Esophagus mucosa (tissue), 1 donor: ENCODE measurements at regions not wholly inside any gene's neighbourhood (a gene's known extent, or its start where the extent isn't known, plus 50 kb on each side); places are given as distances from the start of the nearest gene placed in this dataset.

Source experiments
- ATAC-seq: fragments of 200-7000 bp; cut with Tn5 transposase; one replicate; pipeline ENCODE4 v1.9.1; 2020
- donor health status: DM: yes; HTN: yes; CAD: no.

DNA sequence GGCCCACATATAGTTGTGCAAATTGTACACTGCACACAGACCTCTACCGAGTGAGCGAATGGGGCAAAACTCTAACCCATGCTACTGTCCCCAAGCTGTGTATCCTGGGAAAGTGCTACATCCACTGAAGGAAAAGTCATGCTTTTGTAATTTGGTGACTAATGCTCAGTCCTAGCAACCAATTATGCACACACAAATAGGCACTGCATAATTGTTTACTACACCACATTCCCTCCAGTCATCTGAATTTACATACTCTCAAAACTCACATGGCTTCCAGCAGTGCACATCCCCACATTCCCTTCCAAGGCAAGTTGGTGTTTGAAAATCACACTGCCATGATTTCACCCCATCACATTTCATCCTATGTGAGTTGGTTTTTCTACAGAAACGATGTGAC is 125.9 kb upstream of the OSMR start:
- no peak for ATAC-seq

GRCh38 chr5:38720554-38721361 is 125.1 kb upstream of the OSMR start:
- ATAC-seq = no peak

- no peak for ATAC-seq
Measured at GRCh38 chr5:38722918-38723317, 122.9 kb upstream of the OSMR start.

DNA sequence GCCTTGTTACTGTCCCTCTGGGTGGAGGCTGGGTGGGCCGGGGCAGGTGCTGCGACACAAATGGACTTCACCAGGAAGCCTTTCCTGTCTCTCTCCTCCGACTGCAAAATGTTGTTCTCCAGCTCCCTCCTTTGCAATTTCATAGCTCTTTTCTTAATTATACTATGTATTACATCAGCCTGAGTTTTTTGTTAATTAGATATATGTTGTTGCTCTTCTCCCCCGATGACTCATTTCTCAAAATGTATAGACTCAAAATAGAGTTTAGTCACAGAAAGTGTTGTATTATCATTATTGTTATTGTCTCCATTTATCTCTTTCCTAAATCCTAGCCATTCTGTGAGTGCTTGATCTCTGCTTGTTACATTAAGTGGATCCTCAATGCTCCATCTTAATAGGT is 122.4 kb upstream of the OSMR start:
- ATAC-seq = no peak

DNA sequence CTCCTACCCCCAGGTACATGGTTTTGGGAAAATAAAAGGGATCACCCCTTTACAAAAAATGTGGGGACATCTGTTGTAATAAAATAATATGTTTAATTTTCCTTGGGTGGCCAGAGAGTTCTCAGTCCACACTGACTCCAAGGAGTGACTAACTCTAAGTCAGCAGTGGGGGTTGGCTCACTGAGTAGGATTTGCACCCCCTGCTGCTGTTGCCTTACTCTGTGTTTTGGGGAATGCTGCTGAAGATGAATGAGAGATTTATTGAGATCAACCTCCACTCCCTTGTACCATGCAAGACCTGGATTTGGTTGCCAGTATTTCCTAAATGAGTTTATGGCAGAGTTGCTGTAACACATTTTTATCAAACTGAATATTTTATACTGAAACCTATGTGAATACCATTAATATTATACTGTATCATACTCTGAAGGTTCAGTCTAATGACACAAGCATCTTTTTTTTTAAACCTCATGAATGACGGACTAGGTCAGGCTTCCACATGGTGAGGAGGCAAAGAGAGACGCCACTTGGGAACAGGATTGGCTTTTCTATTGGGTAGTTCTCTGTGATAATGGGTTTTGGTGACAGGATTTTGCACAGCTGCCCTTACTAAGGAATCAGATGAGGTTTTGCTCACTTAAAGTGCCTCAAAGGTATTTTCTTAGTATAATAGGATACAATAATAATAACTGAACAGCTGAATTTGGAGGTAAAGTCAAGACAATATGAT is 121.3 kb upstream of the OSMR start:
- ATAC-seq = no peak

DNA sequence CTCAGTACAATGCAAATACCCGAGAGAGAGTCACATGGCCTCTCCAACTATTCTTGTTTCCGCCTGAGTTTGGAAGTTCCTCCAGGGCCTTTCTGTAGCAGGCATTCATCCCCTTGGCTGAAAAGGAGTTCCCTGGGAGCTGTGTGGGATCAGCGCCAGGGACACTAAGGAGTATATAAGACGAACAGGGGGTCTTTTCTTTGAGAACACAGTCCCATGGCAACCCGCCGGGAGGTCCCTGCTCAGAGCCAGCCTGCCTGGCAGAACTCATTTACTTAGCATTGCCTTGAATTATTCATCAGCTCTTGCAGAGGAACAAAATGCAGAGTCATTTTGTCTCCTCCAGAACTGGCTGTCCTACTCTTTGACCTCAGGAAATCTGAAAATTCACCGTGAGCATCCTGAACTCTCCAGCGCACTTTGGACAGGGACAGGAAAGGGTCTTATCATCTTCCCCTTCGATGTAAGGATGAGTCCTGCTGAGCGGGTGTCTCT is 120.4 kb upstream of the OSMR start:
- ATAC-seq = no peak

- ATAC-seq = no peak
Measured at GRCh38 chr5:38726279-38726678, 119.5 kb upstream of the OSMR start.

- ATAC-seq = no peak
Measured at GRCh38 chr5:38728029-38728428, 117.8 kb upstream of the OSMR start.

DNA sequence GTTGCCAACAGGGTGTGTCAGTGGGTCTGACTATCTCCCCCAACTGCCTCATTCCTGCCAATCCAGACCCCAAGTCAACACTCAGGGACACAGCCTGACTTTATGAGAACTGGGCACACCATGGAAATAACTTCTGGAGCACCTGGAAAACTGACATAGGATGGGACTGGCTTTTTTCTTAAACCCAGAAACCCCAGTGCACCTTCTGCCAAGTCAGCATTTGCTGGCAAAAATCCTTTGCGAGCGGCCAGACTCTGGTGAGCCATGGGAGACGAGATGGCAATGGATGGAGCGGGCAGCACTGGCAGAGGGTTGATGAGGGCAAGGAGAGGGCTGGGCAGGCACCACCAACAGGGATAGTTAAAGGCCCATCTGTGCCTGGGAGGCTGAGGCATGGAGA is 114.4 kb upstream of the OSMR start:
- no peak for ATAC-seq

DNA sequence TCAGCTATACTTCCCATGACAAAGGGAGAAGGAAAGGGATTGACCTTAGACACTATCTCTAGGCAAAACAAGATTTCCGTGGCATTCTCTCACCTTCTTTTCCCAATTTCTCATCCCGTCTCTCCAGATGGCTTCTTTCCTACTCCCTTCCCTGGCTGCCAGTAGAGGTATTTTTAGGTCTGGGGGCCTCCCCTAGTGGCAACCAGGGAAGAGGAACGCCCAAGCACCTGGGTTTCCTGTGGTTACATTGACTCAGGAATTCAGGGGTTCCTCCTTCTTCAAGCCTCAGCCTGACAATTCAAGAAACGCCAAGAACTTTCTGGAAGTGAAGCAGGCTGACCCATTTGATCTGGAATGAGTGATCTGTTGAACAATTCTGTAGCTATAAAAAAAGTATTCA is 111.5 kb upstream of the OSMR start:
- ATAC-seq = no peak

DNA sequence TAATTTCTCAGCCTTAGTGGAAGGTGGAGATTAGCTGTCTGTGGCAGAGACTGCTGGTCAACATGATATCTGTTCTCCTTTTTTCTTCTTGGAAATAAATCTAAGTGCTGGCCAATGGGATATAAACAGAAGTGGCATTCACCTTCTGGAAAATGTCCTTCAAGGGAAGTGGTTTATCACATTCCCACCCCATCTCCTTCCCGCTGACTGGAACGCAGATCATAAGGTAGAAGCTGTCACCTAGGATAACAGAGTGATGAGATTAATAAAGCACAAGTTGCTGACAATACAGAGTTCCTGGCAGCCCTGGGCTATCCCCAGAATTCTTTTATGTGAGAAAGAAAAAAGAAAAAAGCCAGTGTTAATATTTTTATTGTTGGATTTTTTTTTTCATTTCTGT is 109.7 kb upstream of the OSMR start:
- ATAC-seq = no peak

- no peak for ATAC-seq
Measured at GRCh38 chr5:38737976-38738375, 107.8 kb upstream of the OSMR start.

GRCh38 chr5:38739011-38739704 is 106.7 kb upstream of the OSMR start:
- no peak for ATAC-seq

- no peak for ATAC-seq
Measured at GRCh38 chr5:38739705-38740045, 106.1 kb upstream of the OSMR start.

GRCh38 chr5:38742821-38743220 is 103.0 kb upstream of the OSMR start:
- ATAC-seq = no peak

- ATAC-seq = no peak
Measured at GRCh38 chr5:38743562-38743961, 102.2 kb upstream of the OSMR start.

DNA sequence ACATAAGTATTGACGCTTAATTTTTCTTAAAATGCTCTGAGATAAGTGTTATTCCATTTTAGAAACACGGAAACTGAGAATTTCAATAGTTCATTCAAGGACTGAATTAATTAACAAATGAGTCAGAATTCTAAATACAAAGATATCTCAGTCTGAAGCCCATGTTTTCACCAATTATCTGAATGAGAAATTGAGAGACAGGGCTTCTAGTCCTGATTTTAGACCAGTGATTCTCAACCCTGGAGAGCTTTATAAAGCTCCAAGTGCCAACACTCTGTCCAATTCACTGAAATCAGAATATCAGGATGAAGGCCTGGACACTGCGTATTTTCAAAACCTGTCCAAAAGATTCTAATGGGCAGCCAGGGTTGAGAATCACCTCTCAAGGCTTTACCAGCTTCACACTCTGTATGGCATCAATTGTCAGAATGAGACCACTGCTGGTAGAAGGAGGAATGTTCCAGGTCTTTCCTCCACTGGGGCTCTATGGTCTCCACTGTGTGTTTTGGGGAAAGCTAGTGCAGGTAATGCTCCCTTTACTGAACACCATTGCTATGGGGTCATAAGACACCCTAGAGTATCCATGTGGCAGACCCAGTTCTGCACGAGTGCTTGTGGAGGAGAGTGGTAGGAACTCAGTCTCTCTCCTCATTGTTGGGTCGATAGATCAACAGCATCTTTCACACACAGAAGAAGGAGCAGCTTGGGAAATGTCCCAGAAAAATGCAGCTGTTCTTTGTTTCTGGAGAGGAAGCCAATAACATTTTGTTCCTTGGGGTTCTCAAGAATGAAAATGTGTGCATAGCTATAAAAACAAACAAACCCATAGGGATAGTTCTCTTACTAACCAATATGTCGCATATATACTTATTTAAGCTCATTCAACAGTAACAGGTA is 99.7 kb upstream of the OSMR start:
- no peak for ATAC-seq

DNA sequence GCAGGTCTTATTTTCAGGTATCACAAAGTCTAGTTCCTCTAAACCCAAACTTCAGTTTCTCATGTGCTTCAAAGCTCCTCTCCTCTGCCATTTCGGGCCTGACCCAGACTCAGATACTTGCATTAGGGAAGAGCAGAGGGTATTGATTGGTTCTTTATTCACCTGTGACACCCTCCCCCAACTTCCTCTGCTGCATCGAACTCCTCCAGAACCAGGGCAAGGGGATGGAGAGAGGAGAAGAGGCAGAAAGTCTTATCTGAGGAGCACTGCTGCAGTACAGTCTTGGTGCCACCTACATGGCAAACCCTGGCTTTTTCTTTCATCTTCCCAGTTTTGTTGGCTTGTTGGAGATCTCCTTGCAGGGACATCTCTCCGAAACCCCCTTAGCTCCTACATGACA is 96.0 kb upstream of the OSMR start:
- no peak for ATAC-seq

DNA sequence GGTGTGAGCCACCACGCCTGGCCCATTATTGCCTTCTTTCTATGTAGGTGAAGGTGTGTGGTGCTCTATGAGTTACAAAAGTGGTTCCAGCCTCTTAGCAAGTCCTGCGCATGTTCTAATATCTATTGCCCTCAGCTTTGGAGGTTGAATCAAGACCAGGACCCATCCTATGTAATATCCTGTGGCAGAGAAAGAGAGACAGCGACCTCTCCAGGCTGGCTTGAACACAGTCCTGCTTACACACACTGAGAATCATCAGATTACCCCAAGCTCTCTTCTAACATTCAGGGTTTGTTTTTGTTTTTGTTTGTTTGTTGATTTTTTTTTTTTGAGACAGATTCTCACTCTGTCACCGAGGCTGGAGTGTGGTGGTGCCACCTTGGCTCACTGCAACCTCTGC is 94.7 kb upstream of the OSMR start:
- ATAC-seq = no peak

DNA sequence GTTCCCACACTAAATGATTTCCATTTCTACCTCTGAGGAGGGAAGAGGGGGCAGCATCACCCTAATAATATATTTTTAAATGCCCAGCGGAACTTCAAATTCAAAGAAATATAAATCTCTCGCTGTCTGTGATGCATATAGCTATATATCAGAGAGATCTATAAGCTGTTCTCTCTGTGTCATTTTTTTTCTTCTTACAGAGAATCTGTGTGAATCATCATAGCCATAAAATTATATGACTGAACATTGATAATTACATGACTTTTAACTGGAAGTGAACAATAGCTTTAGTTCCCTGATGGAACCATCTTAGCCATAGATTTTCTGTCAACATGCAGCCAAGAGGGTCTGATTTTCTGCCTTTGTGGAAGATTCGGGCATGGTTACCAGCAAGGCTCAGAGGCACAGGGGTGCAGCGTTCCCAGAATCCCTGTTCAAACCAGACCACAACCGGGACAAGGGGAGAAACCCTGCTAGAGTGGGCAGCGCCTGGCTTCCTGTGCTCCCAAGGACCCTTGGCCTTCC is 93.7 kb upstream of the OSMR start:
- no peak for ATAC-seq

GRCh38 chr5:38752622-38753021 is 93.2 kb upstream of the OSMR start:
- ATAC-seq = no peak

- ATAC-seq = no peak
Measured at GRCh38 chr5:38753141-38753540, 92.7 kb upstream of the OSMR start.
